Astrocyte (in vitro differentiated cells and primary cell): ENCODE measurements at regions not wholly inside any gene's neighbourhood (a gene's known extent, or its start where the extent isn't known, plus 50 kb on each side); places are given as distances from the start of the nearest gene placed in this dataset.

Source experiments
- DNase-seq: peaks from one replicate; pipeline ENCODE4 v3.0.0-alpha.2; 2010; ENCODE audit warnings: low read depth
- FAIRE-seq: peaks from 2 replicates; lab custom pipeline; 2011; peaks lifted over from hg19 to GRCh38; lab: Jason Lieb, UNC
- H2AFZ ChIP-seq: 2 replicates; pipeline ENCODE4 v1.6.0; 2012; ENCODE audit warnings: low read depth, low read length, inconsistent platforms
- H3K27ac ChIP-seq: 2 replicates; pipeline ENCODE4 v1.5.1; 2011; ENCODE audit warnings: low read depth, low read length, inconsistent platforms
- H3K27me3 ChIP-seq: 2 replicates; pipeline ENCODE4 v1.6.0; 2011; ENCODE audit warnings: low read length, inconsistent platforms; ENCODE audit not compliant: insufficient read depth
- H3K36me3 ChIP-seq: 2 replicates; pipeline ENCODE4 v1.5.1; 2011; ENCODE audit warnings: low read length, inconsistent platforms; ENCODE audit not compliant: insufficient read depth
- H3K4me1 ChIP-seq: 2 replicates; pipeline ENCODE4 v1.5.1; 2011; ENCODE audit warnings: low read length, inconsistent platforms; ENCODE audit not compliant: insufficient read depth
- H3K4me2 ChIP-seq: 2 replicates; pipeline ENCODE4 v1.6.0; 2012; ENCODE audit warnings: low read length, inconsistent platforms
- H3K4me3 ChIP-seq: 2 replicates; pipeline ENCODE4 v1.5.1; 2011; ENCODE audit warnings: low read depth, mild to moderate bottlenecking, low read length, inconsistent platforms; ENCODE audit not compliant: insufficient read depth
- H3K79me2 ChIP-seq: 2 replicates; pipeline ENCODE4 v1.6.0; 2012; ENCODE audit warnings: mild to moderate bottlenecking, low read length, inconsistent platforms; ENCODE audit not compliant: insufficient read depth
- H3K9ac ChIP-seq: 2 replicates; pipeline ENCODE4 v1.6.0; 2012; ENCODE audit warnings: mild to moderate bottlenecking, low read length, inconsistent platforms
- H3K9me3 ChIP-seq: 2 replicates; pipeline ENCODE4 v1.5.1; 2012; ENCODE audit warnings: low read depth, mild to moderate bottlenecking, low read length, inconsistent platforms; ENCODE audit not compliant: insufficient read depth
- H4K20me1 ChIP-seq: 2 replicates; pipeline ENCODE4 v1.6.0; 2012; ENCODE audit warnings: low read length, inconsistent platforms; ENCODE audit not compliant: insufficient read depth
- H3K27ac Mint-ChIP-seq: one replicate; pipeline ENCODE4 v1.8.0; 2021; ENCODE audit warnings: mild to moderate bottlenecking, mixed read lengths; ENCODE audit not compliant: unreplicated experiment
- H3K27me3 Mint-ChIP-seq: one replicate; pipeline ENCODE4 v1.8.0; 2021; ENCODE audit warnings: low read depth, mixed read lengths; ENCODE audit not compliant: unreplicated experiment
- H3K36me3 Mint-ChIP-seq: one replicate; pipeline ENCODE4 v1.8.0; 2021; ENCODE audit warnings: low read depth, mixed read lengths; ENCODE audit not compliant: unreplicated experiment
- H3K4me1 Mint-ChIP-seq: one replicate; pipeline ENCODE4 v1.8.0; 2021; ENCODE audit warnings: low read depth, mixed read lengths; ENCODE audit not compliant: unreplicated experiment
- H3K4me3 Mint-ChIP-seq: one replicate; pipeline ENCODE4 v1.8.0; 2021; ENCODE audit warnings: mild to moderate bottlenecking, moderate library complexity, mixed read lengths; ENCODE audit not compliant: unreplicated experiment
- H3K9me3 Mint-ChIP-seq: one replicate; pipeline ENCODE4 v1.8.0; 2021; ENCODE audit warnings: mild to moderate bottlenecking, mixed read lengths; ENCODE audit not compliant: unreplicated experiment
- EZH2 ChIP-seq: IDR thresholded peaks from 2 replicates; pipeline ENCODE4 v1.6.1; 2012; ENCODE audit warnings: mild to moderate bottlenecking, low read length, inconsistent platforms; ENCODE audit not compliant: insufficient read depth
- TF ChIP-seq, protein P1 (sequence below): IDR thresholded peaks from 2 replicates; pipeline ENCODE4 v1.5.1; 2011; ENCODE audit warnings: low read depth, mild to moderate bottlenecking, inconsistent platforms, low read length, moderate library complexity; ENCODE audit not compliant: insufficient read depth

DNA sequence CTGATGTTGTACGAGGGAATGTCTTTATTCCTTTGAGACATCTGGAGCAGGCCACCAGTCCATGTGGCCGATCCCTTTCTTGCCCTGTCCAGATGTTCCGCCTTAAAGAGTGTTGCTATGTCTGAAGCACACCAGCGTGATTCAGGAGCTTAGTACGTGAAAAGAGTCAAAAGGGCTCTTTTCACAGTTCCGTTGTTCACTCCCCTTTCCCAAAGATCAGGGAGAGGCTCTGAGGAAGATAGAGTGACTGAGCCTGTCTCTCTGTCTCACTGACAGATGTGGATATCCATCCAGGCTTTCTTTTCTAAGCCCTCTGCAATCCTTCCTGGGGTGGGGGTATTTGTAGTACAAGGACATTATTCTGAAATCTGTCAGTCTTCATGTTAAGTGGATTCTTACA lies 262.5 kb upstream of the LRTM1 start:
- no peaks in the 10 kb centered on the region for H3K27me3 ChIP-seq
- Mint-ChIP-seq H3K36me3 (no peaks in the 10 kb centered on the region), H3K9me3 (peaks cover 2% of the 10 kb centered on the region), H3K4me1 (peaks cover 28% of the 10 kb centered on the region), H3K27ac (peak overlapping the region; percentile 100), H3K27me3 (no peaks in the 10 kb centered on the region), H3K4me3 (no peak overlapping the region)
- no peaks in the 10 kb centered on the region for H3K79me2 ChIP-seq
- H3K9me3 ChIP-seq, result no peaks in the 10 kb centered on the region
- peaks cover 32% of the 10 kb centered on the region for H3K4me1 ChIP-seq
- no peaks in the 10 kb centered on the region for H3K36me3 ChIP-seq
- peak overlapping the region; percentile 99 for H3K27ac ChIP-seq
- H4K20me1 ChIP-seq, result no peaks in the 10 kb centered on the region
- H3K9ac ChIP-seq, result peak overlapping the region; percentile 80
- TF ChIP-seq EZH2, result no peak
- TF ChIP-seq, protein P1, sequence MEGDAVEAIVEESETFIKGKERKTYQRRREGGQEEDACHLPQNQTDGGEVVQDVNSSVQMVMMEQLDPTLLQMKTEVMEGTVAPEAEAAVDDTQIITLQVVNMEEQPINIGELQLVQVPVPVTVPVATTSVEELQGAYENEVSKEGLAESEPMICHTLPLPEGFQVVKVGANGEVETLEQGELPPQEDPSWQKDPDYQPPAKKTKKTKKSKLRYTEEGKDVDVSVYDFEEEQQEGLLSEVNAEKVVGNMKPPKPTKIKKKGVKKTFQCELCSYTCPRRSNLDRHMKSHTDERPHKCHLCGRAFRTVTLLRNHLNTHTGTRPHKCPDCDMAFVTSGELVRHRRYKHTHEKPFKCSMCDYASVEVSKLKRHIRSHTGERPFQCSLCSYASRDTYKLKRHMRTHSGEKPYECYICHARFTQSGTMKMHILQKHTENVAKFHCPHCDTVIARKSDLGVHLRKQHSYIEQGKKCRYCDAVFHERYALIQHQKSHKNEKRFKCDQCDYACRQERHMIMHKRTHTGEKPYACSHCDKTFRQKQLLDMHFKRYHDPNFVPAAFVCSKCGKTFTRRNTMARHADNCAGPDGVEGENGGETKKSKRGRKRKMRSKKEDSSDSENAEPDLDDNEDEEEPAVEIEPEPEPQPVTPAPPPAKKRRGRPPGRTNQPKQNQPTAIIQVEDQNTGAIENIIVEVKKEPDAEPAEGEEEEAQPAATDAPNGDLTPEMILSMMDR, result no peak
- FAIRE-seq (peak; percentile 73), DNase-seq (peak; percentile 84)
- H3K4me2 ChIP-seq, result peak overlapping the region; percentile 58
- H2AFZ ChIP-seq, result no peak overlapping the region
- no peak overlapping the region for H3K4me3 ChIP-seq

- peak overlapping the region; percentile 99 for H3K27ac ChIP-seq
- FAIRE-seq, result peak; percentile 87
Measured at GRCh38 chr3:55189359-55189801, 261.5 kb upstream of the LRTM1 start.

GRCh38 chr3:55185380-55185779 lies 257.5 kb upstream of the LRTM1 start:
- H3K27ac ChIP-seq, result no peak overlapping the region
- H3K4me3 Mint-ChIP-seq, result no peak overlapping the region
- peaks cover 16% of the 10 kb centered on the region for H3K4me1 ChIP-seq
- FAIRE-seq (no peak), DNase-seq (peak; percentile 58)
- no peak overlapping the region for H3K4me3 ChIP-seq
- H3K4me2 ChIP-seq, result no peak overlapping the region
- no peaks in the 10 kb centered on the region for H3K27me3 Mint-ChIP-seq
- no peaks in the 10 kb centered on the region for H3K9me3 ChIP-seq
- no peaks in the 10 kb centered on the region for H3K27me3 ChIP-seq
- H2AFZ ChIP-seq, result no peak overlapping the region
- H4K20me1 ChIP-seq, result no peaks in the 10 kb centered on the region
- H3K79me2 ChIP-seq, result no peaks in the 10 kb centered on the region
- peaks cover 2% of the 10 kb centered on the region for H3K9me3 Mint-ChIP-seq
- no peak overlapping the region for H3K9ac ChIP-seq
- H3K4me1 Mint-ChIP-seq, result peaks cover 18% of the 10 kb centered on the region
- no peak for TF ChIP-seq EZH2
- TF ChIP-seq, protein P1, result no peak
- H3K36me3 ChIP-seq, result no peaks in the 10 kb centered on the region
- no peak overlapping the region for H3K27ac Mint-ChIP-seq
- H3K36me3 Mint-ChIP-seq, result no peaks in the 10 kb centered on the region

More at GRCh38 chr3:55189359-55189801, 261.5 kb upstream of the LRTM1 start:
- Histone ChIP-seq H3K79me2 (no peaks in the 10 kb centered on the region), H3K9me3 (no peaks in the 10 kb centered on the region), H2AFZ (peak overlapping the region; percentile 16), H3K4me1 (peaks cover 32% of the 10 kb centered on the region), H3K9ac (peak overlapping the region; percentile 80), H3K36me3 (no peaks in the 10 kb centered on the region), H4K20me1 (no peaks in the 10 kb centered on the region), H3K4me3 (no peak overlapping the region), H3K27me3 (no peaks in the 10 kb centered on the region), H3K4me2 (peak overlapping the region; percentile 58)
- H3K4me1 Mint-ChIP-seq, result peaks cover 28% of the 10 kb centered on the region
- TF ChIP-seq, protein P1, result no peak
- no peak for TF ChIP-seq EZH2
- no peak overlapping the region for H3K4me3 Mint-ChIP-seq
- no peaks in the 10 kb centered on the region for H3K27me3 Mint-ChIP-seq
- peak overlapping the region; percentile 88 for H3K27ac Mint-ChIP-seq
- H3K9me3 Mint-ChIP-seq, result peaks cover 2% of the 10 kb centered on the region
- peak; percentile 96 for DNase-seq
- no peaks in the 10 kb centered on the region for H3K36me3 Mint-ChIP-seq
